Gastroesophageal sphincter (tissue), 4 donors: ENCODE measurements at regions not wholly inside any gene's neighbourhood (a gene's known extent, or its start where the extent isn't known, plus 50 kb on each side); places are given as distances from the start of the nearest gene placed in this dataset.
"Not testable (repeated sequence)": the region's sequence is repeated elsewhere in the genome, so short reads cannot be mapped to it uniquely, and the experiment has no call there.

ENCODE experiments used
- ATAC-seq: fragments of 150-250 bp; one replicate; pipeline ENCODE4 v1.9.1; 2016; ENCODE audit warnings: mild to moderate bottlenecking, moderate library complexity
- H3K27ac ChIP-seq, 4 donors: fragments of 200-600 bp; sonication (generic) in 3 of 4; 1 replicate in 3 of 4; 2 replicates in 1 of 4; pipeline ENCODE4 v1.5.1; 2016 to 2019
- H3K27me3 ChIP-seq: fragments of 200-600 bp; sonication (generic); one replicate; pipeline ENCODE4 v1.5.1; 2019
- H3K36me3 ChIP-seq, 2 donors: fragments of 200-600 bp; sonication (generic); one replicate each; pipeline ENCODE4 v1.5.1; 2019; ENCODE audit warnings: control low read depth in 1 of 2
- H3K4me1 ChIP-seq, 3 donors: fragments of 200-600 bp; sonication (generic); 1 replicate in 2 of 3; 2 replicates in 1 of 3; pipeline ENCODE4 v1.5.1; 2016 to 2019; ENCODE audit warnings: control low read depth in 2 of 3
- H3K4me3 ChIP-seq, 2 donors: fragments of 200-600 bp; sonication (generic); one replicate each; pipeline ENCODE4 v1.5.1; 2019; ENCODE audit warnings: mild to moderate bottlenecking in 1 of 2, moderate library complexity in 1 of 2
- H3K9me3 ChIP-seq, 3 donors: fragments of 200-600 bp; sonication (generic); one replicate each; pipeline ENCODE4 v1.5.1; 2017 to 2019; ENCODE audit warnings: control low read depth in 2 of 3
- CTCF ChIP-seq, 4 experiments: fragments of 200-600 bp in 2 of 4; fragments of 450-650 bp in 2 of 4; sonication (generic) in 1 of 4; IDR thresholded peaks; one replicate each; pipeline ENCODE4 v1.5.1; 2017 to 2019; ENCODE audit warnings: antibody characterized with exemption in 4 of 4, mild to moderate bottlenecking in 2 of 4, moderate library complexity in 2 of 4
- EP300 ChIP-seq: sonication (generic); formaldehyde crosslinking; IDR thresholded peaks from one replicate; pipeline ENCODE4 v1.6.1; 2017; ENCODE audit warnings: antibody characterized with exemption, mild to moderate bottlenecking
- POLR2A ChIP-seq, 2 donors: fragments of 450-650 bp; IDR thresholded peaks; one replicate each; pipeline ENCODE4 v1.6.1; 2017; ENCODE audit warnings: antibody characterized with exemption in 2 of 2, mild to moderate bottlenecking in 2 of 2, moderate library complexity in 1 of 2
- POLR2AphosphoS5 ChIP-seq: sonication (generic); formaldehyde crosslinking; IDR thresholded peaks from one replicate; pipeline ENCODE4 v1.6.1; 2017; ENCODE audit warnings: antibody characterized with exemption
- WGBS, 2 donors: methylation state at CpG; one replicate each; pipeline ENCODE4 v1.1.5; 2018; ENCODE audit warnings: low coverage in 1 of 2; 5-methylcytosine and 5-hydroxymethylcytosine counted together

GRCh38 chr15:25587616-25588340 lies 149.0 kb upstream of the UBE3A start:
- TF ChIP-seq POLR2A (IDR thresholded peaks at IDR 0.05), result no peak
- no peak overlapping the region for H3K27ac ChIP-seq
- H3K27me3 ChIP-seq, result no peaks in the 10 kb centered on the region
- H3K4me3 ChIP-seq, result no peak overlapping the region
- no peaks in the 10 kb centered on the region for H3K4me1 ChIP-seq
- H3K9me3 ChIP-seq, result no peaks in the 10 kb centered on the region
- no peaks in the 10 kb centered on the region for H3K36me3 ChIP-seq
- 81 to 84% methylated on average over 7 of the region's 7 CpGs for WGBS, 2 donors
- no peak for ATAC-seq

GRCh38 chr15:25582886-25583285 lies 144.1 kb upstream of the UBE3A start:
- 37 to 64% methylated on average over 2 to 4 of the region's 4 CpGs for WGBS, 2 donors
- TF ChIP-seq POLR2A (IDR thresholded peaks at IDR 0.05) (no peak), POLR2AphosphoS5 (no peak), EP300 (no peak), CTCF (IDR thresholded peaks at IDR 0.05) (no peak)
- Histone ChIP-seq H3K9me3 (no peaks in the 10 kb centered on the region), H3K27me3 (no peaks in the 10 kb centered on the region), H3K4me1 (no peaks in the 10 kb centered on the region), H3K4me3 (no peak overlapping the region), H3K27ac (no peak overlapping the region), H3K36me3 (no peaks in the 10 kb centered on the region)
- ATAC-seq, result no peak

GRCh38 chr15:25579127-25579526 lies 140.3 kb upstream of the UBE3A start:
- Histone ChIP-seq H3K27ac (no peak overlapping the region), H3K36me3 (no peaks in the 10 kb centered on the region), H3K27me3 (no peaks in the 10 kb centered on the region), H3K4me1 (no peaks in the 10 kb centered on the region), H3K4me3 (no peak overlapping the region), H3K9me3 (no peaks in the 10 kb centered on the region)
- 95 to 100% methylated on average over 2 of the region's 2 CpGs for WGBS, 2 donors
- no peak for TF ChIP-seq POLR2AphosphoS5
- no peak for TF ChIP-seq POLR2A (IDR thresholded peaks at IDR 0.05)
- TF ChIP-seq EP300, result no peak
- TF ChIP-seq CTCF (IDR thresholded peaks at IDR 0.05), result no peak
- no peak for ATAC-seq

- WGBS, 2 donors, result 13 to 45% methylated on average over 2 to 4 of the region's 4 CpGs
- Histone ChIP-seq H3K4me1 (peaks cover 3 to 46% (median 10%) of the 10 kb centered on the region in 3 donors), H3K27me3 (no peaks in the 10 kb centered on the region), H3K9me3 (no peaks in the 10 kb centered on the region), H3K4me3 (no peak overlapping the region), H3K36me3 (no peaks in the 10 kb centered on the region), H3K27ac (peak overlapping the region in 2 of 4 donors; percentile 2 to 42)
- no peak for TF ChIP-seq CTCF (IDR thresholded peaks at IDR 0.05)
- no peak for ATAC-seq
Observed at GRCh38 chr15:25572191-25572590, 133.4 kb upstream of the UBE3A start.

- whole genome bisulfite sequencing, 2 donors, result 17 to 40% methylated on average over 5 to 6 of the region's 7 CpGs
- peak overlapping the region; percentile 74 to 84 (median 77) for H3K27ac ChIP-seq
- peaks cover 3 to 70% (median 10%) of the 10 kb centered on the region in 3 donors for H3K4me1 ChIP-seq
- H3K4me3 ChIP-seq, result no peak overlapping the region
- no peaks in the 10 kb centered on the region for H3K36me3 ChIP-seq
- H3K9me3 ChIP-seq, result no peaks in the 10 kb centered on the region
- H3K27me3 ChIP-seq, result no peaks in the 10 kb centered on the region
- TF ChIP-seq CTCF (IDR thresholded peaks at IDR 0.05), result peak in 1 of 4 experiments; percentile 4
- TF ChIP-seq EP300, result no peak
- peak; percentile 37 for TF ChIP-seq POLR2AphosphoS5
- ATAC-seq, result peak; percentile 85
Observed at GRCh38 chr15:25568751-25569150, 129.9 kb upstream of the UBE3A start.

GRCh38 chr15:25566545-25566944 lies 127.7 kb upstream of the UBE3A start:
- Histone ChIP-seq H3K4me1 (peaks cover 3 to 69% (median 10%) of the 10 kb centered on the region in 3 donors), H3K27ac (peak overlapping the region in 2 of 4 donors; percentile 74 to 77)
- not testable (repeated sequence) for ATAC-seq, H3K4me3 ChIP-seq, H3K27me3 ChIP-seq, H3K9me3 ChIP-seq, H3K36me3 ChIP-seq
- 0 to 73% methylated on average over 1 to 6 of the region's 6 CpGs for WGBS, 2 donors
